Breast epithelium (tissue), 3 donors: ENCODE measurements at regions not wholly inside any gene's neighbourhood (a gene's known extent, or its start where the extent isn't known, plus 50 kb on each side); places are given as distances from the start of the nearest gene placed in this dataset.

Source experiments
- CTCF ChIP-seq, 3 donors: fragments of 450-650 bp; IDR thresholded peaks; one replicate each; pipeline ENCODE4 v1.5.1; 2016 to 2017; ENCODE audit warnings: antibody characterized with exemption in 3 of 3, mild to moderate bottlenecking in 3 of 3, moderate library complexity in 3 of 3
- POLR2AphosphoS5 ChIP-seq, 3 donors: sonication (generic); formaldehyde crosslinking; IDR thresholded peaks; one replicate each; pipeline ENCODE4 v1.6.1; 2017; ENCODE audit warnings: antibody characterized with exemption in 3 of 3

GRCh38 chr11:90426442-90426841, 203.6 kb upstream of the CHORDC1 start:
- TF ChIP-seq CTCF (IDR thresholded peaks at IDR 0.05) (no peak), POLR2AphosphoS5 (IDR thresholded peaks at IDR 0.05) (no peak)
